GM19025 (cell line): ENCODE measurements at regions not wholly inside any gene's neighbourhood (a gene's known extent, or its start where the extent isn't known, plus 50 kb on each side); places are given as distances from the start of the nearest gene placed in this dataset.
"Not testable (repeated sequence)": the region's sequence is repeated elsewhere in the genome, so short reads cannot be mapped to it uniquely, and the experiment has no call there.

Experiments
- ATAC-seq: cut with Tn5 transposase; IDR thresholded peaks from one replicate; pipeline ENCODE4 v1.9.1; 2021; ENCODE audit warnings: mild to moderate bottlenecking, low read depth, moderate library complexity; ENCODE audit not compliant: unreplicated experiment

DNA sequence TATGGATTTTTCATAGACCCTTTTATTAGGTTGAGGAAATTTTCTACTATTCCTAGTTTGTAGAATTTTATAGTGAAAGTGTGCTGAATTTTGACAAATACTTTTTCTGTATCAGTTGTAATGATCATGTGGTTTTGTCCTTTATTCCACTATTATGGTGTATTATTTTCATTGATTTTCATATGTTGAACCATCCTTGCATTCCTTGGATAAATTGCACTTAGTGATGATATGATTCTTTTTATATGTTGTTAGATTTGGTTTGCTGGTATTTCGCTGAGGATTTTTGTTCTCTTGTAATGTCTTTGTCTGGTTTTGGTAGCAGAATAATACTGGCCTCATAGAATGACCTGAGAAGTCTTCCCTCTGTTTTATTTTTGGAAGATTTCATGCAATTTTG lies 140.6 kb upstream of the CDK6 start:
- no peak for ATAC-seq

DNA sequence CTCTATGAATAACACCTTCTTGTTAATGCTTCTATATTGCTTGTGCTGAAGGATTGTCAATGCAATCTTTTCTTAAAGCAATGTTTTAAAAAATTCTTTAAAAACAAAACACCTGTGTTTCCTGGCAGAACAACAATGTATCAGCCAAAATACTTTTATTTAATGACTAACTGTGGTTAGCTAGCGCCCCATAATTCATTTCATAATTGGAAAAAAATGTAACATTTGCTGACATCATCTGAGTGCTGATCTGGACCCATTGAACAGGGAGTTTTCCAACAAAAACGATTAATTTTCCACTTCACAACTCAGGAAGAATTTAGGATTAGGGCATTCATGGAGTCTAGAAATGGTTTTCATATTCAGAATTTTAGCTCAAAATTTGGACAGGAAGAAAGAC lies 137.6 kb upstream of the CDK6 start:
- no peak for ATAC-seq

DNA sequence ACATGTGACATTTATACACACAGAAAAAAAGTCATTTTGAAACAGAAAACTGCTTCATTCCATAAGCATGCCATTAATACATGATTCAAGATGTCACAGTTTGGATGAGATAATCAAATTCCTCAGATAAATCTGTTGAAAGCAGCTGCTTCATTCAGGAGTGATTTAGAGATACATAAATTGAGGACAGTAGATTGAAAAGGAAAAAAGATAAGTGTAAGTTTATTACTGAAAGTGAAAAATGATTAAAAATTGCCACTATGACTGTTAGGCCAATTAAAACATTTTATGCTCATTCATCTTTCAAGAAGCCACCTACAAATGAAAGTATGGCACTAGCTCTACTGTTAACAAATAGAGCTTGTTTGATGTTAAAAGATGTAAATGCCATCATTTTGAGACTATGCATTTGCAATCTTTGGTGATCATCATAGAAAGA lies 136.9 kb upstream of the CDK6 start:
- ATAC-seq, result no peak

DNA sequence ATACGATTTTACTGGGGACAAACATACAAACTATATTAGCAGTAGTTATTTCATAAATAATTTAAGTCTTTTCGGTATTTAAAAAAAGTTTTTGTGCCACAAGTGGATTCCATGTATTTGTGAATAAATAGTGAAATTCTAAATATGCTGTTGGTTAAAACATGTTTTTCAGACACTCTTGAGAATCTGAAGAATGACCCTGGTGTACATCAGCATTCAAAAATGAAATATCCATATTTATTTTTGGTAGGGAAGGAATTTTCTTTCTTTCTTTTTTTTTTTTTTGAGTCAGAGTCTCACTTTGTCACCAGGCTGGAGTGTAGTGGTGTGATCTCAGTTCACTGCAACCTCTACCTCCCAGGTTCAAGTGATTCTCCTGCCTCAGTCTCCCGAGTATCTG lies 136.1 kb upstream of the CDK6 start:
- ATAC-seq, result no peak

DNA sequence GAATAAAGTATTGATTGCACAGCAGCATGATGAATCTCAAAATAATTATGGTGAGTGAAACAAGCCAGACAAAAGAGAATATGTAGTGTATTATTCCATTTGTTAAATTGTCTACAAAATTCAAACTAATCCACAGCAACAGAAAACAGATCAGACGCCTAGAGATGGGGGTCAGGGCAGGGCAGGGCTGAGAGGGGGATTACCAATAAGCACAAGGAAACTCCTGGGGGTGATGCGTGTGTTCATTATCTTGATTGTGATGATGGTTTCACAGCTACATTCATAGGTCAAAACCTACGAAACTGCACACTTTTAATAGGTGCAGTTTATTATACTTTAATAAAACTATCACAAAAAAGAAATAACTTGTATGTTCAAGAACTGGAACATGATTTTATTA lies 132.7 kb upstream of the CDK6 start:
- no peak for ATAC-seq

DNA sequence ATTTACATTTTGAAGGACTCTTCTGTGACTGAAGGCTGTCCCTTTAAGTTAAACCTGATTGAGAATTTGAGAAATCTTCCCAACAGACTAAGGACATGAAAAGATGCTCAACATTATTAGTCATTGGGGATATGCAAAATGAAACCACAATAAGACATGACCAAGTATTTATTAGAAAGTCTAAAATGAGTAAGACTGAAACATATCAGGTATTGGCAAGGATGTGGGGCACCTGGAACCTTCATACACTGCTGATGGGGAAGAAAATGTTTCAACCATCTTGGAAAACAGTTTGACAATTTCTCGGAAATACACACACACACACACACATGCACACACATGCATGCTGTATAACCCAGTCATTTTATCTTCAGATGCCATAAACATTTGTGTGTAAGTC lies 132.1 kb upstream of the CDK6 start:
- peak; percentile 70 for ATAC-seq

DNA sequence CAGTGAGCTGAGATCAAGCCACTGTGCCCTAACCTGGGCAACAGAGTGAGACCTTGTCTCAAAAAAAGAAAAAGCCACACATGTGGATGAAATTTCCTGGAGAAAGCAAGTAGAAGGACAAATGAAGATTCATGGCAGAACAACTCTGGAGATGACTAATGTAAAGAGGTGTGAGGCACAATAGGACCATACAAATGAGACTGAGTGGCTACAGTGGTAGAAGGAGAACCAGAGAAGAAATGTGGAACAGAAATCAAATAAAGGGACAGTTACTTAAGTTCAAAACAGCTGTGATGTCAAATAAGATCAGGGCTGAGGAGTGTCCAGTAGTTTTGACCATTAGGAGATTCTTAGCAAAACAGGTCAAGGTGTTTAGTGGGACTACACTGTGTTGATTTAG lies 130.9 kb upstream of the CDK6 start:
- no peak for ATAC-seq

DNA sequence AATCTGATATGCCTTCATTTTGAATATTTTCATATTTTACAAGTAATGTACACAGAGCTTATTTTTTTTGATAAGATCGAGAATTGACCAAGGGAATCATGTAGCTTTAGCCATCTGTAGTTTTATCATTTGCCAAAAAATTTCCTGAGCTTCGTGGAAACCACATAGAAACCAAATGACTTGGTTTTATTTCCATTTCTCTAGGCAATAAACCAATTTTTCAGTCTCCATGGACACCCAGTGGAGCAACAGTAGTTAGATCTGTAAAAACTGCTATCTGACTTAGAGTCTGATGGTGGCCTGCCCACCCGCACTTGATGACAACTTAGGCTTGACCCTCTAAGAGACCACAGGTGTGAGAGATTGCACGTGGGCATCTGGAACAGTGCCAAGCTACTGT lies 127.8 kb upstream of the CDK6 start:
- no peak for ATAC-seq

DNA sequence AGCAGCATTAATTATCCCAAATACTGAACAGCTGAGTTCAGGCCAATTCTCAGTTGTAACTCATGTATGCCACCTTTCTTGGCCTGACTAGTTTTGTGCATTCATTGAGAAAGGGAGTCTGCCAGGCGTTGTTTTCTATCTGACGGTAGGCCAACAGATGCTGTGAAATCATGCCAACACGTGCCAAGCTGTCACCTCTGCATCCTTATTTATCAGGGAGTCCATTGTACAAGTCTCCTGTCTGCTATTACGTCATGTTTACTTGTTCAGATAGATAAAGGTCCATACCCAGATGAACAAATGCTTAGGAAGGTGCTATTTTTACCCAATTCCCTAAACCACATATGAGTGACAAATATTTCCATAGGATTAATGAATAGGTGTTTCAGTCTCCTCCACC lies 127.2 kb upstream of the CDK6 start:
- ATAC-seq, result no peak

DNA sequence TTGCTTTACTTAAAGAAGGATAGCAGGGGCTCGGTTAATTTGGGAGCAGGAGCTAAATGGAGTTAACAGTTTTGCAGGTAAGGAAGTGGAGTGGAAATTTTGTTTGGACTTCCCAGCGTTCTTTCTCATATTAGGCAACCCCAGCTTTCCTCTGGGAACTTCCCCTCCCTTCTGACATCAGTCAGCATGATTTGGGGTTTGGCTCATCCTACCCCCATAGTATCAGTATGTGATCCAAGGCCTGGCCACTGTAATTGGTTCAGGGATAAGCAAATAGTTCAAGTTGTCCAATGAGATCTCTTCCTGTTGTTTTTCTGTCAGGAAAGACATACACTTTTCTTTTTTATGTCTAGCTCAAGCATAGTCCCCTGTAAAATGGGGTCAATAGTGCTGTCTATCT lies 125.6 kb upstream of the CDK6 start:
- no peak for ATAC-seq

DNA sequence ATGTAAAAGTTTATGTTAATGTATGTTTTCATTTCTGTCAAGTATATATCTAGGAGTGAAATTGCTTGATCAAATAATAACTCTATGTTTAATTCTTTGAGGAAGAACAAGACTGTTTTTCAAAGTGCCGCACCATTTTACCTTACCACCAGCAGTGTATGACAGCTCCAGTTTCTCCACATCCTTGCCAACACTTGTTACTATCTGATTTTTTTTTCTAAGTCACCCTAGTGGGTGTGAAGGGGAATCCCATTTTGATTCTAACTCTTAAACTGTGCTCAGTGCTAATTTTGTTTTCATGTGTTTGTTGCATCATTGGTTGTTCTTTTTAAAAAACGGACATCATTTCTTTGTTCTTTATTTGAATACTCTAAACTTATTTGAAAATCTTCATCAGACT lies 120.2 kb upstream of the CDK6 start:
- ATAC-seq, result no peak

DNA sequence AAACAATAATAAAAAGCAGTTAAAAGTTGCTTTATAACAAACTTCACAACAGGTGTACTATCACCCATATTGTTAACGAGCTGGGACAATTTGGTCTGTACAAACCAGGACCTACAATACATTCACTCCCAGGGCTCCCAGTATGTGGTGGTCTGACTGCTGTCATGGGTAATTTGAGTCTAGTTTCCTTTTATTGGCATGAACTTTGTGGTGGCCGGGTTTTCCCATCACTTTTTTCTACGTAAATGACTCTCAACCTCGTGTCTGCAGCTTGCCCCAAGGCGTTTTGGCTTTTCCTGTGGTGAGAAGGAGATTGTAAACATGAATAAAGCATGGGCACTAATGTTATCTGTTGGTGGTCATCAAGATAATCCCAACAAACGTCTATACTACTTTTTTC lies 118.7 kb upstream of the CDK6 start:
- ATAC-seq, result no peak

DNA sequence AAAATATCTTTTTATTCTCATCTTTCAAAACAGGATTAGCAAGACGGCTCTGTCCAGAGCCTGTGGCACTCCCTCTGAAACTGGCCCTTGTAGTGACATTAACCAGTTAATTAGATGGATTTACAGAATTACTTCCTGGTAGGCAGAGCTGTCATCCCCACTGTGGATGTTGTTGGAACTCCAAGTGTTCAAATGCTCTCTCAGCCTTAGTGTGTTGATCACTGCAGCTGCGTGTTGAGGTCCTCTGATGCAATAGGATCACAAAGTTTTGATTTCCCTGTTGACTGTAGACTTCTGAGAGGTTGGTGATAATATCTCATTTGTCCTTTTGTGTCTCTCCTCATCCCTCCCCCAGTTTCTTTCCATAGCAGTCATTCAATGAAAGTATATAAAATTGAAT lies 117.3 kb upstream of the CDK6 start:
- no peak for ATAC-seq

DNA sequence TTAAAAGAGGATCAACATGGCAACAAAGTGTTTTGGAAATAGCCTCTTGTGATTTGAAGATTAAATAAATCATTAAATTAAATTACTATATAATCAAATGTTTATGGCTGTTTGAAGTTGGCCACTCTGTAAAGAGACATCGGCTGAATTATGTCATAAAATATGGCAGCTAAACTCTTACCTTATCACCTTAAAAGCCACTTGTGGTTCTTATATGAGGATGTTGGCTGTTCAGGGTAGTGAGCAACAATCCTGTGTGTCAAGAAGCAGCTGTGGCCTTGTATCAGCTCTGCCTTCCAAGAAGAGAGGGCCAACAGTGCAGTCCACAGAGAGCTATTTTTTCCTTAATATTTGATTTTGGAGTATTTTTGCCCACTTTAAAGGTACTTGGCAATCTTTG lies 113.4 kb upstream of the CDK6 start:
- ATAC-seq, result no peak

DNA sequence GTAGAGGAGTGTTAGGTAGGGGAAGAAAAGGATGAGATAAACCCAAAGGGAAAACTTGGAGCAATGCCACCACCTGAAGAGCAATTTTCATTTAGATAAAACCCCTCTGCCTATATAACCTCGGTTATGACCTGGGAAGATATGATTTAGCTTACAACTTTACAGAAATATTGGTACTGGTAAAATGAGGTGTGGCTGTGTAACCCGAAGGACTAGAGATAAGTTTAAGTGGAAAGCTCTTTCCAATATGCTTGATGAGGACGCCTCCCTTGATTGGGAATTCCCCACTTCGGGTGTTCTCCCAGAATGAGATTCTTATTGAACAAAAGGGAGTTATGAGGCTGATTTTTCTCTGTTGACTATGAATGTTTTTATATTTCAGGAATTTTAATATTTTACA lies 109.5 kb upstream of the CDK6 start:
- ATAC-seq, result no peak

DNA sequence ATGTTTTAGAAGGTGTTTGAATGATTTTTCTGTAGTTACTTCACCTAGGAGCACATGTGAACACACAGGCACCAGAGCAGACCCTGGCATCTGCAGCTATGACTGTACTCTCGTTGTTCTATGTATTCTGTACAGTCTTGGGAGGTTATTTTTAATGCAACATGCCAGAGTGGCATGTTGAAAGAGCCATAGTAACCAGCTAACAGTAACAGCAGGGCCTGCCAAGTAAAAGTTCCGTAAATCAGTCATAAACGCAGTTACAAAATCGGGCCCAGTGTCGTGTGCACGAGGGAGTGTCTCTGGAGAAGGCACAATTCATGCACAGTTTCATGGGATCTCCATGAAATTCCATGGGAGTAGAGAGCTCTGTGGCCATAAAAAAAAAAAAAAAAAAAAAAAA lies 108.3 kb upstream of the CDK6 start:
- ATAC-seq, result no peak

DNA sequence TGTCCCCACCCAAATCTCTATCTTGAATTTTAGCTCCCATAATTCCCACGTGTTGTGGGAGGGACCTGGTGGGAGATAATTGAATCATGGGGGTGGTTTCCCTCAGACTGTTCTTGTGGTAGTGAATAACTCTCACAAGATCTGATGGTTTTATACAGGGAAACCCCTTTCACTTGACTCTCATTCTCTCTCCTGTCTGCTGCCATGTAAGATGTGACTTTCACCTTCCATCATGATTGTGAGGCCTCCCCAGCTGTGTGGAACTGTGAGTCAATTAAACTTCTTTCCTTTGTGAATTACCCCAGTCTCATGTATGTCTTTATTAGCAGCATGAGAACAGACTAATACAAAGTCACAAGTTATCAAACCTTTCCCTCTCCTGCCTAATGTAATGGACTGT lies 106.3 kb upstream of the CDK6 start:
- ATAC-seq, result not testable (repeated sequence)

DNA sequence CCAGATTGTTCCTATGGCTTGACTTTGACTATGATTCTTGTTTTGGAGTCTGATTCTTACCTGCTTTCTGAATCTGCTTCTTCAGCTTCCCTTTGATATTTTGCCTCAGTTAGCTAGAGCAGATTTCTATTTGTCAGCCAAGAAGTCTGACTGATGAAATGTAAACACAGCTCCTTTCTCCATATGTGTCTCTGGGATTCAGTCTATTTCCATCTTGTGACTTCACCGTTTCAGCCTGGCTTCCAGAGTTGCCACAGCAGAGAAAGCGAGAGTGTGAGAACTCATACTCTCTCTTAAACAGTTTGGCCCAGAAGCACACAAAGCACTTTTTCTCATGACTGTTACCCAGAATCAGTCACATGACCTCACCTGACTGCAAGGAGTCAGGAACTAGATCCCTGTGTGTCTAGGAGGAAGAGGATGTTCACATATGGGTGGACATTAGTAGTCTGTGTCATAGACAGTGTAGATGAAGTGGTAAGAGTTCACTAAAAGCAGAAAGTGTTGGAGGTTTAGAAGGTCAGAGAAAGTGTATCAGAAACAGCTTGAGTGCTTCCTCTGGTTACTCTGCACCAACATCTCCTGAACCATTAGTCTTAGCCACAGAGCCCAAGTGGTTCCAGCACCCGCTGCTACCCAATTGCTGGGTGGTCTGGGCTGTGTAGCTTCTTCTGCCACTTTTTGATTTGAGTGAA lies 103.4 kb upstream of the CDK6 start:
- ATAC-seq, result no peak

DNA sequence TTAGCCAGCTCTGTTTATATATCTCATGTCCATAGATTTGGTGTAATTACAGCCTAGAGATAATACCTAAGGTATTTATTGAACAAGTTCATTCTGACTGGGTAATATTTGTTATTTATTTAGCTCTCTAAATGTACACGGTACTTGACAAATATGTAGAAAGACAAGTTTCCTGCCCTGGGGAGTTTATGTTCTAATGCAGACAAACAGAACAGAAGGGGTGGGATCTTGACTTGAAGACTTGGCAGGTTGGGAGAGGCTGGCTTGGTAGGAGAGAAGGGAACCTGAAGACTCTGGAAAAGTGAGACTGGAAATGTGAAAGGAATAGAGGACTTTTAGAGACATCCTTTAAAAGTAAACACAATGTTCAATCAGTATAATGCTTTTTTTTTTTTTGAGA lies 97.7 kb upstream of the CDK6 start:
- no peak for ATAC-seq

DNA sequence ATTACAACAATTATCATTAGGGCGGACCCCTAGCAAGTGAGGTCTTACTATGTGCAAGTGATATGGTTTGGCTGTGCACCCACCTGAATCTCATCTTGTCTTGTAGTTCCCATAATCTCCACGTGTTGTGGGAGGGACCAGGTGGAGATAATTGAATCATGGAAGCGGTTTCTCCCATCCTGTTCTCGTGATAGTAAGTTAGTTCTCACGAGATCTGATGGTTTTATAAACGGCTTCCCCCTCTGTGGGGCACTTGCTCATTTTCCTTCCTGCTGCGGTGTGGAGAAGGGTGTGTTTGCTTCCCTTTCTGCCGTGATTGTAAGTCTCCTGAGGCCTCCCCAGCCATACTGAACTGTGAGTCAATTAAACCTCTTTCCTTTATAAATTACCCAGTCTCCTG lies 96.1 kb upstream of the CDK6 start:
- no peak for ATAC-seq

DNA sequence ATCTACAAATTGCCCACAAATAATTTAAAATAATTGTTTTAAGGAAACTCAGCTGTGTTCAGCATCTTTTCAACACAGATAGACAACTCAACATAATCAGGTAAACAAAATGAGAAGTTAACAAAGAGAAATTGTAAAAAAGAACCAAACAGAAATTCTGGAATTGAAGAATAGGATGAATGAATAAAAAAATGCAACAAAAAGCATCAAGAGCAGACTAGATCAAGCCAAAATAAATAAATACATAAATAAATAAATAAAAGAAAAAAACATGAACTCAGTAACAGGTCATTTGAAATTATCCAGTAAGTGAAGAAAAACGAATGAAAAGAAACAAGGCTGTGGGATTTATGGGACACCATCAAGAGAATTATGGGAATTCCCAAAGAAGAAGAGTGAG lies 94.0 kb upstream of the CDK6 start:
- ATAC-seq, result no peak

DNA sequence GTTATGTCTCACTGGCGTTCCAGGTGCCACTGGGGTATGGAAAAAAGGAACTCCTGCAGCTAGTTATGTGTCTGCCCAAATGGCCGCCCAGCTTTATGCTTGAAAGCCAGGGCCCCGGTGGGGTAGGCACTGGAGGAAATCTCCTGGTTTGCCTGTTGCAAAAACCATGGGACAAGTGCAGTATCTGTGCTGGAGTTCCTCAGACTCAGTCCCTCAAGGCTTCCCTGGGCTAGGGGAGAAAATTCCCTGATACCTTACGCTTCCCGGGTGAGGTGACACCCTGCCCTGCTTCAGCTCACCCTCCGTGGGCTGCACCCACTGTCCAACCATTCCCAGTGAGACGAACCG lies 90.3 kb upstream of the CDK6 start:
- ATAC-seq, result no peak
